Activated CD8-positive, alpha-beta memory T cell treated with anti-CD3 and anti-CD28 coated beads for 36 hours (primary cell): ENCODE measurements at regions not wholly inside any gene's neighbourhood (a gene's known extent, or its start where the extent isn't known, plus 50 kb on each side); places are given as distances from the start of the nearest gene placed in this dataset.

ENCODE experiments used
- CTCF ChIA-PET: fragments of 350-600 bp; sonication (Branson Sonifier 250); formaldehyde crosslinking; loops from one replicate; lab custom pipeline; 2021; ENCODE audit warnings: antibody characterized with exemption; lab: Charles Lee
- POLR2A ChIA-PET: fragments of 350-600 bp; sonication (Branson Sonifier 250); formaldehyde crosslinking; loops from one replicate; lab custom pipeline; 2021; ENCODE audit warnings: antibody characterized with exemption; lab: Charles Lee

DNA sequence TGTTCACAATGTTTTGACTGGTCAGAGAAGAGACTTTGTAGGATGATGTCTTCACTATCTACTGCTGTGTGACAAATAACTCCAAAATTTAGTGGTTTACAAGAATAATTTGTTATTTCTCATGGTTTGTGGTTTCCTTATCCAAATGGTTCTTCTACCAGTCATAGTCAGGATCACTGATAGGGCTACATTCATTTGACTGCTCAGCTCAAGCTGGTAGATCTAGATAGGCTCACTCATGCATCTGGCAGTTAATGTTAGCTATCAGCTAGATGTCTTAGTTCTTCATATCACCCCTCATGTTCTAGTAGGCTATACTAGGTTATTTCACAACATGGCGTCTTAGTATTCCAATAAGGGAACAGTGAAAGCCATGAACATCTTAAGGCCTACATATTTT, 131.0 kb downstream of the ID4 start:
- ChIA-PET POLR2A (no interaction called here), CTCF (no interaction called here)

DNA sequence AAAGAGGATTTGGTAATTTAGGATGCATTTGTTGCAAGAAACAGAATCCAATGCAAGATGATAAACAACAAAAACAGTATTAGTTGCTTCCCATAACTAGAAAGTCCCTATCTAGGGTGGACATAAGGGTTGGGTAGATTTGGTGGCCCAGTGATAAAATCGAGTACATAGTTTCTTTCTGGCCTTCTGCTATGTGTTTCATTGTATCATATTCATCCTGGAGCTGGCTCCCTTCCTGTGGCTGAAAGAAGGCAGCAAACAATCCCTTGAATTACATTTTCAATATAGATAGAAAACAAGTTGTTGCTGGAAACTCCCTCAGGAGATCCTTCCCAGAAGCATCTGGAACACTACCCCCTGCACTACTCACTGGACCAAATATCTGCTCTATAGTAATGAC, 135.1 kb downstream of the ID4 start:
- ChIA-PET POLR2A (no interaction called here), CTCF (no interaction called here)

DNA sequence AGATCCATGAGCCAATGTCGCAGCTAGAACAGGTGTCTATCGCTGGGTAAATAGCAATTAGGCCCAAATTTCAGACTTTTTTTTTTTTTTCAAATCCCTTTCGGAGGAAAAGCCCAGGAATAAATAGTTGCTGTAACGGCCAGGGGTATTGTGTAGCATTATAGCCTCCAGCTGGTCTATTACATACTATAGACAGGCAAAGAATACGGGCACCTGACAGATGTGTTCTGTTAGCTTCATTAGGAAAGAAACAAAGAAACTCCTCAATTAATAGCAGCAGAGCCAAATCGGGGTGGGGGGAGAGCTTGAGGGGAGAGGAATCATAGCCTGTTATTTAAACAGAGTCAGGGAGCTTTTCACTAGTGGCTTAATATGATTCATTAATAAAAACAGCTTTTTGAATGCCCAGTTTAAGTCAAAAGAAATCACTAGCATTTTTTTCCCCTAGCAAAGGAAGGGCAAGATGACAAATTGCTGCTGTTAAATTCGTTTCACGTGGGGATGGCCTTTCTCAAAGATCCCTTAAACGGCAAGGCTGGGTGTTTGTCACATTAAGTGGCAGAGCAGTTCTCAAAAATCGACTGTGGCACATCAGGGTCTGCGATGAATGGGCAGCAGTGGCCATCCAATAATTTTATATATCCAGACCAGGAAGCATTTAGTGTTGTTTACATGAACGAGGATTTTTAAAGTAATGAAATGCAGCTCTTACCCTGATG, 139.4 kb downstream of the ID4 start:
- CTCF ChIA-PET: interaction anchor here (0.7 kb wide), 1 partner anchor 1850 kb away, joined by 3 read pairs; no protein-coding TSS in a partner anchor
- POLR2A ChIA-PET: no interaction called here

DNA sequence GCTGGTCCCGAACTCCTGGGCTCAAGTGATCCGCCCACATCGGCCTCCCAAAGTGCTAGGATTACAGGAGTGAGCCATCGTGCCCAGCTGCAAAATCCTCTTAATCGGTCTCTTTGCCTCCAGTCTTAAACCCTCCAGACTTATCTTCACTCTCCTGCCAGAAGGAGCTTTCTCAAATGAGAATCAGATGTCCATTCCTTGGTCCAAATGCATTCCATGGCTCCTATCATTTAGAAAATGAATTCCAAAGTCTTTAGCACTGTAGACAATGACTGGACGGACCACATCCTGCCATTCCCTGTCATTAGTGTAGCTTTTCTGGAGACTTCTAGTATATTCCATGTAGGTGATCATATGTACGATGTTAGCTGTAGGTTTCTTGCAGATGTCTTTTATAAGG, 141.9 kb downstream of the ID4 start:
- POLR2A ChIA-PET: no interaction called here
- CTCF ChIA-PET: no interaction called here

DNA sequence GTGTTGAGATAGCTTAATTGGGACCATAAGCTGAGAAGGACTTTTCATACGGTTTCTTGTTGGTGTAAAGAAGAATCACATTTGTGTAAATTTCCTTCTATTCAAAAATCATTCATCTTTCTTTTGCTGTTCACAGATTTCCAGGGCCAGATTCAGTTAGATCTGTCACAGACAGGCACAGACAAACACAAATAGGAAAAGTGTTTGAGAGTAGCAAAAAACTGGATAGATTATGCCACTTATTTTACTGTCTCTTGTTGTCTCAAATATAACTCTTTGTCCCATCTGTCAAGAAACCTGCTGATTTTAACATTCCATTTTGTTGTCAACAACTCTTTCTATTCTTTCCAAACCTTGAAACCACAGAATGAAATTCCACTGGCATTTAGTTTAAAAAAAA, 142.8 kb downstream of the ID4 start:
- ChIA-PET POLR2A (no interaction called here), CTCF (no interaction called here)

DNA sequence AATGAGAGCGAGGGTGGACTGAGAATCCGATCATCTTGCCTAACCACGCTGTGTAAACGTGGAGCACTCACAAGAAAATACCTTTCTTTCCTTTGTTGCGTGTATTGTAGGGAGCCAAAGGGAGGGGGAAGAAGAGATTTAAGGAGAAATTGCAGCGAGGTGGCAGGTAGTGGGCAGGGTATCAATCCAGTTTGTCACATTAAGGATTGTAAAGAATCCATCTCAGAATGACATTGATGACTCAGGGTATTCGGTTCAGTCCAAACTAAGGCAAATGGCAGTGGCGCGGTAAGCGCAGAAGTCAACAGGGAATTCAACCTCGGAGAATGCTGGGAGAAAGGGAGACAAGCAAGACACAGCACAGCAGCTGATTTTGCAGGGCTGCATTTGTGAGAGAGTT, 146.2 kb downstream of the ID4 start:
- ChIA-PET CTCF (no interaction called here), POLR2A (no interaction called here)

DNA sequence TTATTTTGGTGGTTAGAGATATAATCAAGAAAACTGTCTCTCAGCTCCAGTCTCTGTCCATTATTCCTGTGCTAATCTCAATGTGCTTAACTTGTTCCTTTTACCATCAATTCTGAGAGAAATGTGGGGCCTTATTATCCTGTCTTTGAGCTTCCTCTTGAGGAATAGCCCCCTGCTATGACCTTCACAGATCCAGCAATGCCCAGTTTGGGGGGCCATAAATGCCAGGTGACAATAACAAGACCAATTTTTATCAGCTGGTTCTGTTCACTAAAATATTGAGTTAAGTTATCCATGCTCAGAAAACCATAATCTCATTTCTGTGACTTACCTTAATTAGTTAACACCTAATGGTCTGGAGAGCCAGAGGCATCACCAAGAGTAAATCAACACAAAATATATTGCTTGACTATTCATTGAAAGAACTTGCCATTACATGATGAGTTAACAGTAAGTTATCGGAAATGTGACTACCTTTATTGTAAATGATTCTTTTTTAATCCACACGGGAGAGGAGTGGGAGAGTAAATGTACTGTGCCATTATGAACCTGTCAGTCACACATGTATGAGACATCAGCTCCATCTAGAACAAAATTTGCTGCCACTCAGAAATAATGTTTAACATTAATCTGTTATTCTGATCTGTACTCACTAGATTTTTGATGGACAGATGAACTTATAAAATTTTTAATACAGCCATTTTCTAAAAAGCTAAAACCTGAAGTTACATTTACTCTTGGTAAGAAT, 149.7 kb downstream of the ID4 start:
- POLR2A ChIA-PET: no interaction called here
- CTCF ChIA-PET: no interaction called here

DNA sequence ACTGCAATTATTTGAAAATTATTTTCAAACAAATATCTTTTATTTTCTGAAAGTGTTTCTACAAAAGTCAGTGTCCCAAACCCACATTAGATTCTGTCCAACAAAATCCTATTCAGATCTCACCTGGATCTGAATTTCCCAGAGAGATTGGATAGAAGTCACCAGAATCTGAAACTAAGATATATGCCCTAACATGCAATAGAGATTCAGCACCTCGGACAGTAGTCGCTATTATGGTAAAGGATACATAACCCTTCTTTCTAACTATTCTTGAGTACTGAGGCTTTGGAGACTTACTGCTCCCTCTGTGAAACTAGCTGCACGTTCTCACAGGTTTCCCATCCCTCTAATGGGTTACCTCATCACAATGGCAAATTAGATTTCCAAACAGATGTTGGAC, 151.4 kb downstream of the ID4 start:
- ChIA-PET CTCF (no interaction called here), POLR2A (no interaction called here)

DNA sequence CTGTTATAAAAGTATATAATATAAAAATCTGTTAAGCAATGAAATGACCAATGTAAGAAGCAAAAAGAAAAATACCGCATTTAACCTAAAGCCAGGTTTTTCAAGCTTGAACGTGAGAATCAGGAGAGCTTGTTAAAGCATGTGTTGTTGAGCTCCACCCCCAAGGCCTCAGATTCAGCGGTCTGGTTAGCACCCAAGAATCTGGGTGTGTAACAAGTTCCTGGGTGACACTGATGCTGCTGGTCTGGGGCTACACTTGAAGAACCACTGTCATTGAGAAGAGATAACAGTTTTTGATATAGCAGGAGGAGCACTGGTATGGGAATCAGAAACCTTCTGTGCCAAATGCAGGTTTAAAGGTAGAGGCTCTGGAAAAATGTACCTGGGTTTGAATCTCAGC, 154.0 kb downstream of the ID4 start:
- ChIA-PET POLR2A (no interaction called here), CTCF (no interaction called here)

DNA sequence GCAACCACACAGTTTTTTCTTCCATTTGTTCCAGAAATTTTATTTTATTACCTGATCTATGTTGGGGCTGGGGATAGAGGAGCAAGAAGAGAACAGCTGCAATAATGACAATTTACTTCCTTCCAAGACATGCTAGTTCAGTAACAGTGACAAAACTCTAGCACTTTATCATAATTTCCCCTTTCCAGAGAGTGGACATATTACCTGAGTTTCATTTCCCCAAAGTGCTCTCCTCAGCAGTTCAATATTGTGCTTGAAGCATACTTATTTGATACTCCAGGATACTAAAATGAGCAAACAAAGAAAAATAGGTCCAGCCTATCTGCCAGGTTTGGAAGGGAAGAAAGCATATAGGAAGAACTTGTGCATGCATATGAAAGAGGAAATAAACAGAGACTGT, 157.7 kb downstream of the ID4 start:
- CTCF ChIA-PET: no interaction called here
- POLR2A ChIA-PET: no interaction called here

DNA sequence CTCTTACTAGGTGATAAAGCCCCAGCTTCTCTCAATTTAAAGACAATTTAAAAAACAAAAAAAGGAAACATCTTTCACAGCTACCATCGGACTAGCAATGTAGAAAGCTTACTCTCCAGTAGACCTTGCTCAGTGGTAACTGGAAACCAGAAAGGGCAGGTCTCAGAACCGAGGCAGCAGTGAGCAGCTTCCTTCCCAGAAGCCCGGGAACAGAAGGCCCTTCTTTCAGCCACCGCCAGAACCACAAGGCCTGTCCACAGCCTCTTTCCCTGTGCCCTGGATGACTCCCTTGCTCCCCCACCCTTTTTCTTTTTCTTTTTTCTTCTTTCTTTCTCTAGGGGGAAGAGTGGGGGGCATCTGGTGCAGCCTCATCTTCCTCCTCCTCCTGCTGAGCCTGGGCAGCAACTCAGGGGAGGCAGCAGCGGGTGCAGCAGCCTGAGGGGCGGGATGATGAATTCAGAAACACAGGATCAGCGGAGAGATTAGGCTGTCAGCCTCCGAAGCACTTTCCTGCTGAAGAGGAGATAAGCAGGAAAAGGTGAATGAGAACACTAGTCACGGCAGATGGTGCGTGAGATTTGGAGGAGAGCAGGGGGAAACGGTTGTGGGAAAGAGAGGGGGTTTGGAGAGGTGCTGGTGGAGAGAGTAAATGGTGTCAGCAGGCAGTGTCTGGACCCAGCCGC, 158.5 kb downstream of the ID4 start:
- CTCF ChIA-PET: no interaction called here

DNA sequence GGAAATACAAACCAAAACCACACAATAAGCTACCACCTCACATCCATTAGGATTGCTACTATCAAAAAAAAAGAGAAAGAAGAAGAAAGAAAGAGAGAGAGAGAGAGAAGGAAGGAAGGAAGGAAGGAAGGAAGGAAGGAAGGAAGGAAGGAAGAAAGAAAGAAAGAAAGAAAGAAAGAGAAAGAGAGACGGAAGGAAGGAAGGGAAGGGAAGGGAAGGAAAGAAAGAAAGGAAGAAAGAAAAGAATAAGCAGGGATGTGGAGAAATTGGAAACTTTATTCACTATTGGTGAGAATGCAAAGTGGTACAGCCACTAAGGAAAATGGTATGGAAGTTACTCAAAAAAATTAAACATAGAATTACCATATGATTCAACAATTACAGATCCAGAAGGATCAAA, 159.9 kb downstream of the ID4 start:
- ChIA-PET POLR2A (no interaction called here), CTCF (no interaction called here)

More for the DNA sequence above, 158.5 kb downstream of the ID4 start:
- POLR2A ChIA-PET: no interaction called here

DNA sequence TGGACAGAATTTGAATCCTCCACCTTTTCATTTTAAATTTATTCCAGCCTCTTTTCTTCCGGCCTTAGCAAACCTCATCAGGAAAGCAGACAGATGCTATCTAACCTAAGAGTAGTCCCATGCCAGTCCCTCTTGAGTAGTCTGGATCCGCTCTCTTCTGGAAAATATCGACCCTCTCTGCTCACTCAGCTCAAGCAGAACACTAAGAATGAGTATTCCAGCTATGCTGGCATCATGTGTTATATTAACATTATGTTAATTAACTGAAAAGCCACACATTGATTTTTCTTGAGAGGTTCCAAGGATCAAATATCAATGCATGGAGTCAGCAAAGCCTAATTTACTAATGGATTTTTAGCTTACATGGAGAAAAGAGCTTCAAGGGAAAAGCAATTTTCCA, 161.4 kb downstream of the ID4 start:
- ChIA-PET CTCF (no interaction called here), POLR2A (no interaction called here)

DNA sequence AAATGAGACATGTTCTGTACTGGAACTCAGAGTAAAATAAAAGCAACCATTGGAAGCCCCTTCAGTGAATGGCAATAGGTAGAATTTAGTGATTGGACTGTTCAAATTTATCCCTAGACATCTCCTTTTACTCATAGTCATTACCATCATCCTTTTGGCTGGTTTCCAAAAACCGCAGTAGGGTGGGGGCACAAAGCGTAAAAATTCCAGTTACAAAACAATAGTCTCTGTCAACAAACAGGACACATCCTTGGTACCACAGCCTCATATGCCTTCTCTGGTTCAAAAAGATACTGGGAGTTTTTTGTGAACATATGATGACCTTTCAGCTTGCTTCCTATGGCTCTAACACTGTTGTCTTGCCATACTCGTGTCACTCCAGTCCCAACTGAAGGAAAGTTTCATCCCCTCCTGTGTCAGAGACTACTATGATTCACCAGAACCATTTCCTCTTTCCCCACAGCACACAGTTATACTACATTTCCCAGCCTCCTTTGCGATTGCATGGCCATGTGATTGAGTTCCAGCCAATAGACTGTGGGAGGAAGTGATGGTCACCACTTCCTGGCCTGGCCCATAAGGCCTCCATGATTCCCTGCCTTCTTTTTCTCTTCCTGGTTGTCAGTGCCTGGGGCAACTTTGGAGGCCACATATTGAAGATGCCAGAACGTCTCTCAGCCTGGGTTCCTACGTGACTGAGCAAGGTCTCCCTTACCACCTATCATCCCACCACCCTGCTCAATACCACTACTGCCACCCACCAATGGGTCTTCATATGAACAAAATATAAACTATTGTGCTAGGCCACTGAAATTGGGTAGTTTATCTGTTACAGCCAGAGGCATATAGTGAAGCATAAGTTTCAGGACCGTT, 162.4 kb downstream of the ID4 start:
- POLR2A ChIA-PET: no interaction called here
- CTCF ChIA-PET: no interaction called here

DNA sequence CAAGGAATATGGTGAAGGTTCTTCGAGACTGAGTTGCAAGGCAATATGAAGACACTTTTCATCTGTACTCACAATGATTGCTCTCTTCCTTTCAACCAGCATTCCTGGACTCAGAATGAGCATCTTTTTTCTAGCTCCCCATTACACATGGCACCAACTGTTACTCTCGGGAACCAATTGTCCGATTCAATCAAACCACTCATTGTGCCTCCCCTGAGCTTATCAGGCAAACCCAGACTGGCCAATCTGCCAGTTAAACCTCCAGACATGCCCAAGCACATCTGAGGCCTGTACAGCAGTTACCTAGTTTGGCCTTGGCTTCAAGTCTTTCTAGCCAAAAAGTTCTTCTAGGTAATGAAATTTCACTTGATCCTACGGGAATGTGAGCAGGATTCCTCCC, 164.1 kb downstream of the ID4 start:
- CTCF ChIA-PET: no interaction called here
- POLR2A ChIA-PET: no interaction called here

DNA sequence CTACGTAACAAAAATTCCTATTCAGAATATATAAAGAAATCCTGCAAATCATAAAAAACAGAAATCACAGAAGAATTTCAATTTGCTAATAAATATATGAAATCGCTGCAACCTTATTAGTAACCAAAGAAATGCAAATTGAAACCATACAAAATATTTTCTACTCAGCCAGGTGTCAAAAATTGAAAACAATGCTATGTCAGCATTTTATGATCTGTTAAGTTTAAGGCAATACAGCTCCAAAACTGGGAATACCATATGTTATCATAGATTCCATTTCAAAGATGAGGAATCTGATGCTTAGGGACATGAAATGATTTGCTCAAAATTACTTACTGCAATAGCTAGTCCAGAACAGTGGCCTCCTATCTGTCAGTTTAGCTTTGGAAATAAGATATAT, 168.9 kb downstream of the ID4 start:
- POLR2A ChIA-PET: no interaction called here
- CTCF ChIA-PET: no interaction called here

DNA sequence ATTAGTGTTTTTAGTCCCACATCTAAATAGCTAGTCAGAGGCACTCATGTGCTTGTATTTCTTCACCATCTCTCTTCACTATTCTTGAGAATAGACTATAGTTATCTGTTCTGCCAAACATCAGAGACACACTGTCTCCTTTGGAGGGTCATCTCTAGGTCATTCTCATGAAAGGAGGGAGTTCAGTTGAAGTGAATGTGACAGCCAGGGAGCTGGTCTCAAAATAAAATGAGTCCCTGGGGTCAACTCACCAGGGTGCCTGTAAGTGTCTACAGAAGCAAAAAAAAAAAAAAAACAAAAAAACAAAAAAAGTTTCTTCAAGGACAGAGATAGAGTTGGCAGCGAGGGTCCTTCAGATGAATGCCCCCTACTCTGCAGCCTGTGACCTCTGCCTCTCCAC, 171.0 kb downstream of the ID4 start:
- ChIA-PET CTCF (no interaction called here), POLR2A (no interaction called here)

DNA sequence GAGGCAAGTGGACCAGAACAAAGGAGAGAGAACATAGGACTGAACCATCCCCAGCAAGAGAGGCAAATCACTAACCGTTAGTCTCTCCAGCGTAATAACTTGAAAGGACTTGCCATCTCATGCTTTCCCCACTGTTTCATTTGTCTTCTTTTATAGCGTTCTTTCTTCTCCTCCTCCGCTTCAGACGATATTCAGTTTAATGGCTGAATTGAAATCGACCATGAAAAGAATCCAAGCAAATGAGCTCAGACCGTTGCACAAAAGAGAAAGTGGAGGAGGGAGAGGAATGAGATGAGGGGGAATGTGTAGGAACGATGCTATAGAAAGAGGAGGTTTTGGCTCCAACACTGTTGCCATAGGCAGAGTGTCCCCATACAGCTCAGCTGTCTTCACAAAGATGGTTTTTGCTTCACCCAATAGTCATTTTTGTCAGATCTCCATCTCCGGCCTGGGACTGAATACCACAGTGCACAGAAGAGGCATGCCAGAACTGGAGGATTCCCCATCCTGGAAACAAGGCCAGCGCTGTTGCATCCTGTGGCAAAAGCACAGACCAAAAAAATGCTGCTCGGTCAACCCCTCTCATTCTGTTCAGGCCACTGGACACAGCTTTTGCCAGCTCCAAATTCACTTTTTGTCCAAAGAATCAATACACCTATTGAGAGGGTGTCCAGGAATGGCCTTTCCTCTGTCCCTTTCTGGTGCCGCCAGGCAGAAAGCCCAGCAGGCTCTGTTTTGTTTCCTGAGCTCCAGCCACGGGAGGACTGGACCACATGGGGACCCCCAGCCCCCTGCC, 176.1 kb downstream of the ID4 start:
- ChIA-PET CTCF (no interaction called here), POLR2A (no interaction called here)

DNA sequence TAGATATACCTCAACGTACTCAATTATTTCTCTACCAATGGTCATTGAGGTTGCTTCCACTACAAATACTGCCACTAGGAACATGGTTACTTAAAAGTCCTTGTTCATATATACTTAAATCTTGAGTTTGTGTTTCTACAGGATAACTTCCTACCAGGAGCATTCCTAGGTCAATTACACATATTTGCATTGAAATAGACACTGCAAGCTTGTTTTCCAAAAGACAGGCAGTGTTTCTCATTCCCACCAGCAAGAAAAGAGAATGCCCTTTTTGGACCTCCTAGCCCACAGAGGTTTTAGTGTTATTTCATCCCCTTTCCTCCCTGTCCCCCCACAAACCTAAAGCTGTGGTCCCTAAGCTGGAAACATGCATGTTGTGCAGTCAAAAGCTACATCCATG, 177.3 kb downstream of the ID4 start:
- CTCF ChIA-PET: no interaction called here
- POLR2A ChIA-PET: no interaction called here
